RCC 7860 (cell line): ENCODE measurements at regions not wholly inside any gene's neighbourhood (a gene's known extent, or its start where the extent isn't known, plus 50 kb on each side); places are given as distances from the start of the nearest gene placed in this dataset.
"Not testable (repeated sequence)": the region's sequence is repeated elsewhere in the genome, so short reads cannot be mapped to it uniquely, and the experiment has no call there.

Source experiments
- DNase-seq: peaks from one replicate; pipeline ENCODE4 v3.0.0-alpha.2; 2015; ENCODE audit warnings: low spot score
- FAIRE-seq: peaks from 2 replicates; lab custom pipeline; 2012; peaks lifted over from hg19 to GRCh38; lab: Jason Lieb, UNC

DNA sequence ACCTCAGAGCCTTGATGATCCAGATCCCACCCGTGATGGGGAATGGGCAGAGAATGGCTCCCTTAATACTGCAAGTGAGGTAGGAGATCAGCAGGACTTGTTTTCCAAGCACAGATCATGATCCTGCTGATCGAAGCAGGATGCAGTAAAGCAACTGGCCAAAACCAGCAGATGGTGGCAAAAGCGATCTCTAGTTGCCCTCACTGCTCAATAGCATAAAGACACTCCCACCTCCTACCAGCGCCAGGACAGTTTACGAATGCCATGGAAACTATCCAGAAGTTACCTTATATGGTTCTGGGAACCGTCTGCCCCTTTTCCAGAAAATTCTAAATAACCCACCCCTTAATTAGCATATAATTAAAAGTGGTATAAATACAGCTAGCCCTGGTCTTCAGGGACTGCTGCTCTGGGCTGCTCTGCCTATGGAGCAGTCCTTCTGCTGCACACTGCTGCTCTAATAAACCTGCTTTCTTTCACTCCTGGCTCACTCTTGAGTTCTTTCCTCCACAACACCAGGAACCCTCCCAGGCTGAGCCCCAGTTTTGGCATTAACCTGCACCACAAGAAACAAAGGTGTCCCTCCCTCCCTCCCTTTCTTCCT lies 415.8 kb downstream of the PREX1 start:
- DNase-seq (no peak), FAIRE-seq (no peak)

DNA sequence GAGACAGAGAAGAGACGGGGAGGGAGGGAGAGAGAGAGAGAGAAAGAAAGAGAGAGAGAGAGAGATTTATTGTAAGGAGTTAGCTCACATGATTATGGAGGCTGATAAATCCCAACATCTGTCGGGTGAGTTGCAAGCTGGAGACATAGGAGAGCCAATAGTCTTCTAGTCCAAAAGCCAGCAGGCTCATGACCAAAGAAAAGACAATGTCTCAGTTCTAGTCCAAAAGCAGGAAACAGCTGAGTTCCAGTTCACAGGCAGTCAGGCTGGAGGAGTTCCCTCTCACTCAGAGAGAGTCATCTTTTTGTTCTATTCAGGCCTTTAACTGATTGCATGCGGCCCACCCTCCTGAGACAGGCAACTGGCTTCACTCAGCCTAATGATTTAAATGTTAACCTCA lies 416.6 kb downstream of the PREX1 start:
- FAIRE-seq (no peak), DNase-seq (no peak)

DNA sequence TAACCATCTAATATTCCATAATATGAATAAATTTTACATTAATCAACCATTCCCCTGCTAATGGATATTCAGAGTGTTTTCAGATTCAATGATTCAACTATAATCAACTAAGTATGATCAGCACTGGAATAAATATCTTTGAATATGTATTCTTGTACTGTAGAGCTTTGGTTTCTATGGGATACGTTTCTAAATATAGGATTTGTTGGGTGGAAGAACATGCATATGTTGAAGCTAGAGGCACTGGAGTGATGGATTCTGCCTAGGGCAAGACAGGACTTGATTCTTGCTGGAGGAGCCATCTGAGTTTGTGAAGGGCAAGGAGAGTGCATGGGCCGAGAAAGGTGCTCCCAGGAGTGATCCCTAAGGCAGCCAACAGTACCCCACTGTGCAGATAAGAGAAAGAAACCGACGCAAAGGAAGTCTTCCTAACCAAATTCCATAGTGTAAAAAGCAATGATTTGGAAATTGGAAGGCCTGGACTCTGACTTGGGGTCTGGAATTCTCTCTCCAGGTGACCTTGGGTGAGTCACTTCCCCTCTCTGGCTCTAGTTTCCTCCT lies 418.7 kb downstream of the PREX1 start:
- no peak for DNase-seq
- FAIRE-seq: no peak

- FAIRE-seq (no peak), DNase-seq (no peak)
Observed at GRCh38 chr20:48407710-48408109, 420.1 kb downstream of the PREX1 start.

DNA sequence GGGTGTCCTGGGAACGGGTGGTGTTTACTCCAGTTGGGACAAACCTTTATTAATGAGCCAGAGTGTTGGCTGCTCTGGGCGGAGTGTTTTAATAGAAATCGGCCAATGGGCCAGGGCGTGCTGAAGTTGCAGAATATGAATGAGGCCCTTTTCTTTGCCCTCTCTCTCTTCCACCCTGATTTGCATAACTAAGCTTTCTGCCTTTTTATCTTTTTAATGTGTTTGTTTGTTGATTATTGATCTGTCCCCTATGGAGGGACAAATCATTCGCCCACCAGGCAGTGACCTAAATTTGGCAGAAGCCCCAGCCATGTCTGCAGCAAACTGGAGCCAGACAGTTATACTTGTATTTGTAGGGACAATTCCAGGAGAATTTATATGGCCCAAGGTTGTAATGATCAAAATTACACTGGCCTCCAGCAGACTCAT lies 420.9 kb downstream of the PREX1 start:
- FAIRE-seq (no peak), DNase-seq (no peak)

- DNase-seq (no peak), FAIRE-seq (no peak)
Observed at GRCh38 chr20:48406498-48406897, 421.3 kb downstream of the PREX1 start.

GRCh38 chr20:48405909-48406308 lies 421.9 kb downstream of the PREX1 start:
- FAIRE-seq (no peak), DNase-seq (no peak)

DNA sequence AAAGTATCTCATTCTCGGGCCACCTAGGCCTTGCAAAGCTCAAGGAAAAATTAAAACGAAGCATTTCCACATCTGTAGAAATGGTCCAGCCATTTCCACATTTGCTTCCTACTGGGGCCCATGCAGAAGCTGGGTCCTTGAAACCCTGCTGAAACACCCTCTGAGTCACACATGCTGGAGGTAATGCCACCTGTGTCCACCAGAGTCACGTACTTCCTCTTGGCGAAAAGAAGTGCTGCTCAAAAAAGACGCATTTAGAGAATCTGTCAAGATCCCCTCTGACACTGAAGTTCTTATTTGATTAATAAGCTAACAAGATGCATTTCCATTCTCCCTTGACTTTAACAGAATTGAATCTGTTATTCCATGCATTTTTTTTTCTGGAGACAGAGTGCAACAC lies 423.2 kb downstream of the PREX1 start:
- no peak for FAIRE-seq
- no peak for DNase-seq

DNA sequence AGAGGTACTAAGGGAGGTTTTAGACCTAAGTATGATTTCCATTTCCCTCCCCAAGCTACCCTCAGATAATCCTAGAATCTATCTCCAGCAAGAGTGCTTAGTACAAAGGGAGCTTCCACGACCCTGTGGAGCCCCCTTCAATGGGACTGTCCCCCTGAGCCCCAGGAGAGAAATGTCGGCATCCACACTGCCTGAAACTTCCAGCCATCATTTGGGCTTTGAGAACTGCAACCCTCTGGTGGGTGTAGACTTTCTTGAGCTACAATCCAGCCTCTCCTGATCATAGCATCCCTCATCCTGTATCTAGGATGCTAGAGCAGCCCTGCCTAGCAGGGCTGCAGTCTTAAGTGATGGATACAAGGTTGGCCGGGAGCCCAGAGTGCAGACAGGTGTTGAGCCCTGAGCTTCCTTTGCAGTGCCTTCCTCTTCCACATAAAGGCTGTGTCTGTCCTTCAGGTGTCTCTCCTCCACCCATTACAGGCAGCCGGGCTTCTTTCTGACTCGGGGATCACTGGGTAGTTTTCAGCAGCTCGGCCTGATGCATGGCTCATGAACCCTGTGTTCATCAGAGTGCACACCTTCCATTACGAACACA lies 424.5 kb downstream of the PREX1 start:
- no peak for FAIRE-seq

DNA sequence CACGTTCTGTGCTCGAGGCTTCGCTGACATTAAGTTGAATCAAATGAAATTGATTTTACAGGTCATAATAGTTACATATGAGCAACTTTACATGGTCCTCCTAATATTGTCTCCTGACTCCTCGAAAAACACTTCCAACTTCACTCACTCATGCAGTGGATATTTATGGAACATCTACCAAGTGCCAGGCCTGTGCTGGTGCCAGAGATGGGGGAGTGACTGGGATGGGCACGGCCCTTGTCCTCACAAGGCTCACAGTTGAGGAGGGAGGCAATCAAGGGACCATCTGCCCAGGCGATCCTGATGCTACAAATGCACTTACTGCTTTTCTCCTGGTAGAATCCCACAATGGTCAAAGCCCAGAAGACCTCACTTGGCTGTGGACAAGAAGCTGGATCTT lies 426.4 kb downstream of the PREX1 start:
- FAIRE-seq (no peak), DNase-seq (no peak)

More for the DNA sequence above, 424.5 kb downstream of the PREX1 start:
- DNase-seq: no peak

DNA sequence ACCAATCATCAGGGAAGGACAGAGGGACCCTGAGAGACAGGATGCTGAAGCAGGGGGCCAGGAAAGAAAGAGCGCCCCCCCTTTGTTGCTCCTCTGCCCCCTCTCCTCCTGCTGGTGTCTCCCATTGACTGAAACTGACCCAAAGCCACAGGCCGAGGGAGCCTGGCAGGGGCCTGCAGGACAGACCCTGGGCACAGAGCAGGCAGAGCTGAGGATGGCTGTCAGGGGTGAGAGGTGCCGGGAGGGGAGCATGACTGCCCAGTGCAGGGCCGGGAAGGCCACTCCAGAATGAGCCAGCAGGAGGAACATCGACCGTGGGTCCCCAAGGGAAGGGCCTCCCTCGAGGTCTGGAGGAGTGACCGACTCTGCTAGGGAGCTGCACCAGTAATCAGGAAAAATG lies 427.8 kb downstream of the PREX1 start:
- no peak for FAIRE-seq
- DNase-seq: no peak

DNA sequence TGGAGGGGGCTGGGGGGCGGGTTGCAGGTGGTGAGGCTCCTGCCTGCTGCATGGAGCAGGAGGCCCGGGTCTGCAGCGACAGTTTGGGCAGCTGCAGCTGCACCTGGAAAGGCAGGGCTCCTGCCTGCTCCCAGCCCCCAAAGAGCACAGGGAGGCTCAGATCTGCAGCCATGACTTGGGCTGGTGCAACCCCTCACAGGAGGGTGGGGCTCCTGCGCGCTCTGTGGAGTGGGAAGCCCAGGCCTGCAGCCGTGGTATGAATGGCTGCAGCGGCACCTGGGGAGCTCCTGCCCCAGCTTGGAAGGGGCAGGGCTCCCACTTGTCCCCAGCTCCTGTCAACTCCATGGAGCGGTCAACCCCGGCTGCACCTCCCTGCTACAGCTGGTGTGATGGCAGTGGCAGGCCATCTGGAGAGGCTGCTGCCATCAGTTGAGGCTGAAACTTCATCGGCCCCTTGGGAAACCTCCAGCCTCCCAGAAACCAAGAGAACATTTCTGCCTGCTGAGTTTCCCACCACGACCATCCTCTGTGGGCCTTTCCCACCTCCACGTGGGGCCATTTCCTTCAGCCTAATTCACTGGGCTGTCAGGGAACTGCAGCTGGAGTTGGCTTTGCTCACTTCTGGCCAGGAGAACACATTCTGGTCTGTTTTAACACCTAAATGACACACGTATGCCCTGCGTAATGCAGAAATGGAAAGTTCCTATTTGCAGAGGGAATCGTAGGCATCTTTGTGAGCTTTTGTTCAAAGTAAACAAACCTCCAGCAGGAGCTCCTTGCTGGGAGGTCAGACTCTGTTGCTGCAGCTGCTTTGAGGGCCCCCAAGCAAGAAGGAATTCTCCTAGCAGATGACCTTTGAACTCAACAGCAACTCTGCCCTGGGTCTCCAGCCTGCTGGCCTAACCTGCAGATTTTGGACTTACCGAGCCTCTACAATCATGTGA lies 429.0 kb downstream of the PREX1 start:
- FAIRE-seq (no peak), DNase-seq (no peak)

- DNase-seq: not testable (repeated sequence)
- FAIRE-seq: peak; percentile 59
Observed at GRCh38 chr20:48396981-48397861, 430.6 kb downstream of the PREX1 start.

- DNase-seq: no peak
- FAIRE-seq: no peak
Observed at GRCh38 chr20:48395816-48396546, 431.8 kb downstream of the PREX1 start.

GRCh38 chr20:48394415-48395081 lies 433.3 kb downstream of the PREX1 start:
- DNase-seq (no peak), FAIRE-seq (no peak)

GRCh38 chr20:48393737-48394314 lies 434.0 kb downstream of the PREX1 start:
- DNase-seq: no peak
- no peak for FAIRE-seq

GRCh38 chr20:48393311-48393685 lies 434.5 kb downstream of the PREX1 start:
- no peak for DNase-seq
- no peak for FAIRE-seq

- no peak for DNase-seq
- no peak for FAIRE-seq
Observed at GRCh38 chr20:48392407-48393310, 435.1 kb downstream of the PREX1 start.
